Smooth muscle cell (in vitro differentiated cells): ENCODE measurements at regions not wholly inside any gene's neighbourhood (a gene's known extent, or its start where the extent isn't known, plus 50 kb on each side); places are given as distances from the start of the nearest gene placed in this dataset.
A peak's percentile ranks its signal among the peaks of the same experiment; 100 is the strongest.

ENCODE experiments used
- DNase-seq: peaks from one replicate; lab custom pipeline; 2025; ENCODE audit not compliant: unreplicated experiment; lab: John Stamatoyannopoulos, UW
- H2AFZ ChIP-seq: fragments of 200-600 bp; sonication (generic); 2 replicates; pipeline ENCODE4 v1.6.0; 2016; ENCODE audit warnings: antibody characterized with exemption, low read depth, mild to moderate bottlenecking
- H3F3A ChIP-seq: fragments of 200-600 bp; sonication (generic); 2 replicates; pipeline ENCODE4 v1.6.0; 2017; ENCODE audit warnings: antibody characterized with exemption, low read depth
- H3K27ac ChIP-seq: fragments of 200-600 bp; sonication (generic); 2 replicates; pipeline ENCODE4 v1.5.1; 2016; ENCODE audit warnings: low read depth, mild to moderate bottlenecking
- H3K27me3 ChIP-seq: fragments of 200-600 bp; sonication (generic); 2 replicates; pipeline ENCODE4 v1.6.1; 2016; ENCODE audit warnings: low read depth, mild to moderate bottlenecking
- H3K36me3 ChIP-seq: fragments of 200-600 bp; sonication (generic); 2 replicates; pipeline ENCODE4 v1.5.1; 2016; ENCODE audit warnings: low read depth
- H3K4me1 ChIP-seq: fragments of 200-600 bp; sonication (generic); 2 replicates; pipeline ENCODE4 v1.5.1; 2016; ENCODE audit warnings: low read depth
- H3K4me2 ChIP-seq: fragments of 200-600 bp; sonication (generic); 2 replicates; pipeline ENCODE4 v1.6.0; 2016; ENCODE audit warnings: mild to moderate bottlenecking
- H3K4me3 ChIP-seq: fragments of 200-600 bp; sonication (generic); 2 replicates; pipeline ENCODE4 v1.5.1; 2016; ENCODE audit warnings: mild to moderate bottlenecking
- H3K79me2 ChIP-seq: fragments of 200-600 bp; sonication (generic); 2 replicates; pipeline ENCODE4 v1.6.0; 2016; ENCODE audit warnings: low read depth, mild to moderate bottlenecking
- H3K9ac ChIP-seq: fragments of 200-600 bp; sonication (generic); 2 replicates; pipeline ENCODE4 v1.6.0; 2016; ENCODE audit warnings: low read depth
- H3K9me3 ChIP-seq: fragments of 200-600 bp; sonication (generic); replicated peaks from 2 replicates; pipeline ENCODE4 v1.5.1; 2016; ENCODE audit warnings: low read depth
- H4K20me1 ChIP-seq: fragments of 200-600 bp; sonication (generic); 2 replicates; pipeline ENCODE4 v1.6.0; 2016; ENCODE audit warnings: low read depth
- WGBS: methylation state at CpG from one replicate; pipeline ENCODE4 v1.1.7; 2016; ENCODE audit warnings: low lambda C conversion rate; 5-methylcytosine and 5-hydroxymethylcytosine counted together
- TF ChIP-seq, protein P1 (sequence below): fragments of 200-600 bp; sonication (generic); IDR thresholded peaks from 2 replicates; pipeline ENCODE4 v1.5.1; 2017; ENCODE audit warnings: borderline replicate concordance, mild to moderate bottlenecking, antibody characterized with exemption; ENCODE audit not compliant: insufficient read depth, poor library complexity, severe bottlenecking

DNA sequence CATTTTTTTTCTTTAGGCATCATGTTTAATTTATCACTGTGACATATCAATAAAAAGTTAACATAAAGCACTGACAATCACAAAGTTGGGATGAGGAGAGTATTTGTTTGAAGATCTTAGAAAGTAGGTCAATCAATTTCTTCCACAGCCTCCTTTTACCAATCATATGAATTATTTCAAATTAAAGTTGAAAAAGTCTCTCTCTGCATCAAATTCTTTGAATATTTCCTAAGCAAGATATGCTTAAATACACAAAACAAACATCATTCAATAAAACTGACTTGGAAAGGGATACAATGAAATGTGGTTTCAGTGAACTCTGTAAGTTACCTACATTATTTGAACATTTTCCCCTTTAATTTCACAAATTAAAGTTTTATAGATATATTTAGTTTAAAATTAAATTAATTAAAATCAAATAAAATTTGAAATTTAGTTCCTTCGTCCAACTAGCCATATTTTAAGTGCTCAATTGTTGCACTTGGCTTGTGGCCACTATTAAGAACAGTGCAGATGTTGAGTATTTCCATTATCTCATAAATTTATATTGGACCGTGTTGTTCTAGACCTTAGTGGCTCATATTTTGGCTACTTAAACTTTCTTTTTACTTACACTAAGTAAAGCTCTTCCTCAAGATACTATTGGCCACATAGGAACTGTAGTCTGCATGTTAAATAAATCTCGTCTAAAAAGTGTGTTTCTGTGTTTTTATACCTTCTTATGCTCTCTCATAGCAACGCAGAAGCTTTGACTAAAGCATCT is 949.7 kb upstream of the NUDT12 start:
- peak overlapping the region; percentile 9 for H3K4me3 ChIP-seq
- no peaks in the 10 kb centered on the region for H4K20me1 ChIP-seq
- no peaks in the 10 kb centered on the region for H3K27me3 ChIP-seq
- DNase-seq: no peak
- peak overlapping the region; percentile 79 for H3K4me2 ChIP-seq
- H3K79me2 ChIP-seq: no peaks in the 10 kb centered on the region
- TF ChIP-seq, protein P1, sequence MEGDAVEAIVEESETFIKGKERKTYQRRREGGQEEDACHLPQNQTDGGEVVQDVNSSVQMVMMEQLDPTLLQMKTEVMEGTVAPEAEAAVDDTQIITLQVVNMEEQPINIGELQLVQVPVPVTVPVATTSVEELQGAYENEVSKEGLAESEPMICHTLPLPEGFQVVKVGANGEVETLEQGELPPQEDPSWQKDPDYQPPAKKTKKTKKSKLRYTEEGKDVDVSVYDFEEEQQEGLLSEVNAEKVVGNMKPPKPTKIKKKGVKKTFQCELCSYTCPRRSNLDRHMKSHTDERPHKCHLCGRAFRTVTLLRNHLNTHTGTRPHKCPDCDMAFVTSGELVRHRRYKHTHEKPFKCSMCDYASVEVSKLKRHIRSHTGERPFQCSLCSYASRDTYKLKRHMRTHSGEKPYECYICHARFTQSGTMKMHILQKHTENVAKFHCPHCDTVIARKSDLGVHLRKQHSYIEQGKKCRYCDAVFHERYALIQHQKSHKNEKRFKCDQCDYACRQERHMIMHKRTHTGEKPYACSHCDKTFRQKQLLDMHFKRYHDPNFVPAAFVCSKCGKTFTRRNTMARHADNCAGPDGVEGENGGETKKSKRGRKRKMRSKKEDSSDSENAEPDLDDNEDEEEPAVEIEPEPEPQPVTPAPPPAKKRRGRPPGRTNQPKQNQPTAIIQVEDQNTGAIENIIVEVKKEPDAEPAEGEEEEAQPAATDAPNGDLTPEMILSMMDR: no peak
- peaks cover 16% of the 10 kb centered on the region for H3K36me3 ChIP-seq
- WGBS: 45% methylated on average over 4 of the region's 4 CpGs
- H3F3A ChIP-seq: peaks cover 2% of the 10 kb centered on the region
- peak overlapping the region; percentile 92 for H3K27ac ChIP-seq
- H3K9ac ChIP-seq: peak overlapping the region; percentile 29
- no peak overlapping the region for H2AFZ ChIP-seq
- H3K9me3 ChIP-seq: peaks cover 14% of the 10 kb centered on the region
- H3K4me1 ChIP-seq: peaks cover 9% of the 10 kb centered on the region

DNA sequence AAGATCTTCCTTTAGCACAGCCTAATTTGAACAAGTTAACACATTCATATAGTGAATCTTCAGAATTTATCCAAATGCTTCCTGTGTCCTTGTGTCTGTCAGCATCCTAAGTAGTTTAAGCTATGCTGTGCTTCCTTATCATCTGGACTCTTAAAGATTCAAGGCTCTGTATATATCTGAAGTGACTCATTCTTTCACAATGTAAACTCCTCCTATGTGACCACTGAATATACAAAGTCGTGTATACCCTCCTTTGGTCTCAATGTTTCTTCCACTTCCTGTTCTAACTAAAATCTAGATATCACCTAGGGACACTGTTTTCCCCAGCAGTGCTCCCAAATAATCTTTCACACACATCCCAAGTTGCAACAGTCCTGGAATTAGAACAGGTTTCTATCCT is 935.7 kb upstream of the NUDT12 start:
- Histone ChIP-seq H3K9me3 (no peaks in the 10 kb centered on the region), H3K27me3 (no peaks in the 10 kb centered on the region), H3K36me3 (no peaks in the 10 kb centered on the region), H3K79me2 (no peaks in the 10 kb centered on the region), H3F3A (no peaks in the 10 kb centered on the region), H2AFZ (peak overlapping the region; percentile 10), H3K4me3 (no peak overlapping the region), H3K4me2 (peak overlapping the region; percentile 10), H4K20me1 (no peaks in the 10 kb centered on the region), H3K27ac (peak overlapping the region; percentile 49), H3K9ac (no peak overlapping the region), H3K4me1 (no peaks in the 10 kb centered on the region)
- 0% methylated on average over 1 of the region's 1 CpG for WGBS
- no peak for DNase-seq
- TF ChIP-seq, protein P1: no peak

DNA sequence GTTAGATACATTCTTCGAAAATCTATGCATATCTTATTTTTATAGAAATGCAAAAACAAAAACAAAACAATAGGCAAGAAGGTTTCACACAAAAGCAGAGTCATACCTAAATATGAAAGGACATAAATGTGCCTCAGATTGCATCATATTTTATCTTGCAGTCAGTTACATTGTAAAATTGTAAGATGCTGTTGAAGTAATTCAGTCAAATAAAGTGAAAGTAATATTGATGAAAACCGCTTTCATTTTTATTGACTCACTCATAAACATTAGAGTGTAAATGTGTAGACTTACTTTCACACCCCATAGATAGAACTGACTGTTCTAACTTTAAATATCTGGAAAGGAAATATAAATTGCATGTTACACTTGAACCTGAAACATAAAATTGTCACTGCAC is 931.5 kb upstream of the NUDT12 start:
- Histone ChIP-seq H2AFZ (no peak overlapping the region), H4K20me1 (no peaks in the 10 kb centered on the region), H3K4me1 (no peaks in the 10 kb centered on the region), H3K79me2 (no peaks in the 10 kb centered on the region), H3K9me3 (no peaks in the 10 kb centered on the region), H3F3A (no peaks in the 10 kb centered on the region), H3K9ac (no peak overlapping the region), H3K27me3 (no peaks in the 10 kb centered on the region), H3K27ac (no peak overlapping the region), H3K4me3 (no peak overlapping the region), H3K36me3 (no peaks in the 10 kb centered on the region), H3K4me2 (no peak overlapping the region)
- WGBS: 89% methylated on average over 2 of the region's 2 CpGs
- TF ChIP-seq, protein P1: no peak
- DNase-seq: no peak

DNA sequence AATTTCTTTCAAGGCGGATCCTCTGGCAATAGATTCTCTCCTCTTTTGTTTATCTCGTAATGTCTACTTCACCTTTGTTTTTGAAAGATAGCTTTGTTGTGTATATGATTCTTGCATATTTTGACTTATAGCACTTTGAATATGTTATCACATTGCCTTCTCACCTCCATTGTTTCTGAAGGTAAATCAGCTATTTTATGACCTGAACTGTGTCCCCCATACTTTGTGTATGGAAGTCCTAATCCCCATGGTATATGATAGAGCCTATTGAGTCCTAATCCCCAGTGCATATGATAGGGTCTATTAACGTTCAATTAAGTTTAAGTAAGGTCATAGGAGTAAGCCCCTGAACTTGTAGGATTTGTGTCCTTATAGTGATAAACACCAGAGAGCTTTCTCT is 910.2 kb upstream of the NUDT12 start:
- Histone ChIP-seq H4K20me1 (no peaks in the 10 kb centered on the region), H3K4me3 (no peak overlapping the region), H3K36me3 (peaks cover 6% of the 10 kb centered on the region), H3K4me2 (no peak overlapping the region), H3K27ac (no peak overlapping the region), H3K79me2 (no peaks in the 10 kb centered on the region), H2AFZ (no peak overlapping the region), H3K9ac (no peak overlapping the region), H3K27me3 (no peaks in the 10 kb centered on the region), H3F3A (no peaks in the 10 kb centered on the region), H3K9me3 (peaks cover 19% of the 10 kb centered on the region), H3K4me1 (no peaks in the 10 kb centered on the region)
- no peak for DNase-seq
- TF ChIP-seq, protein P1: no peak
- WGBS: 92% methylated on average over 3 of the region's 3 CpGs
